Adrenal gland (tissue), 5 donors: ENCODE measurements at regions not wholly inside any gene's neighbourhood (a gene's known extent, or its start where the extent isn't known, plus 50 kb on each side); places are given as distances from the start of the nearest gene placed in this dataset.

Source experiments
- POLR2A ChIP-seq, 2 donors: fragments of 450-650 bp; IDR thresholded peaks; one replicate each; pipeline ENCODE4 v1.6.1; 2017; ENCODE audit warnings: antibody characterized with exemption in 2 of 2, mild to moderate bottlenecking in 2 of 2, moderate library complexity in 1 of 2
- TF ChIP-seq, protein P1 (sequence below), 6 experiments: fragments of 450-650 bp in 4 of 6; fragments of 200-600 bp in 2 of 6; sonication (generic) in 1 of 6; IDR thresholded peaks; 1 replicate in 5 of 6; 2 replicates in 1 of 6; pipeline versions ENCODE4 v1.5.1 to v1.8.0; 2016 to 2021; ENCODE audit warnings: antibody characterized with exemption in 6 of 6, mild to moderate bottlenecking in 2 of 6, moderate library complexity in 1 of 6
- donor health status: DM: no; HTN: no; CAD: no.

GRCh38 chr3:194944526-194944925 is 258.8 kb downstream of the FAM43A start:
- TF ChIP-seq, protein P1, sequence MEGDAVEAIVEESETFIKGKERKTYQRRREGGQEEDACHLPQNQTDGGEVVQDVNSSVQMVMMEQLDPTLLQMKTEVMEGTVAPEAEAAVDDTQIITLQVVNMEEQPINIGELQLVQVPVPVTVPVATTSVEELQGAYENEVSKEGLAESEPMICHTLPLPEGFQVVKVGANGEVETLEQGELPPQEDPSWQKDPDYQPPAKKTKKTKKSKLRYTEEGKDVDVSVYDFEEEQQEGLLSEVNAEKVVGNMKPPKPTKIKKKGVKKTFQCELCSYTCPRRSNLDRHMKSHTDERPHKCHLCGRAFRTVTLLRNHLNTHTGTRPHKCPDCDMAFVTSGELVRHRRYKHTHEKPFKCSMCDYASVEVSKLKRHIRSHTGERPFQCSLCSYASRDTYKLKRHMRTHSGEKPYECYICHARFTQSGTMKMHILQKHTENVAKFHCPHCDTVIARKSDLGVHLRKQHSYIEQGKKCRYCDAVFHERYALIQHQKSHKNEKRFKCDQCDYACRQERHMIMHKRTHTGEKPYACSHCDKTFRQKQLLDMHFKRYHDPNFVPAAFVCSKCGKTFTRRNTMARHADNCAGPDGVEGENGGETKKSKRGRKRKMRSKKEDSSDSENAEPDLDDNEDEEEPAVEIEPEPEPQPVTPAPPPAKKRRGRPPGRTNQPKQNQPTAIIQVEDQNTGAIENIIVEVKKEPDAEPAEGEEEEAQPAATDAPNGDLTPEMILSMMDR (IDR thresholded peaks at IDR 0.05): no peak
- TF ChIP-seq POLR2A (IDR thresholded peaks at IDR 0.05): no peak
